Activated CD4-positive, alpha-beta T cell treated with anti-CD3 and anti-CD28 coated beads, Interleukin-2, amount 50 U/mL, for 1 hour (primary cell): ENCODE measurements at regions not wholly inside any gene's neighbourhood (a gene's known extent, or its start where the extent isn't known, plus 50 kb on each side); places are given as distances from the start of the nearest gene placed in this dataset.
"Not testable (repeated sequence)": the region's sequence is repeated elsewhere in the genome, so short reads cannot be mapped to it uniquely, and the experiment has no call there.

Source experiments
- DNase-seq: peaks from one replicate; pipeline ENCODE4 v3.0.0-alpha.2; 2020

DNA sequence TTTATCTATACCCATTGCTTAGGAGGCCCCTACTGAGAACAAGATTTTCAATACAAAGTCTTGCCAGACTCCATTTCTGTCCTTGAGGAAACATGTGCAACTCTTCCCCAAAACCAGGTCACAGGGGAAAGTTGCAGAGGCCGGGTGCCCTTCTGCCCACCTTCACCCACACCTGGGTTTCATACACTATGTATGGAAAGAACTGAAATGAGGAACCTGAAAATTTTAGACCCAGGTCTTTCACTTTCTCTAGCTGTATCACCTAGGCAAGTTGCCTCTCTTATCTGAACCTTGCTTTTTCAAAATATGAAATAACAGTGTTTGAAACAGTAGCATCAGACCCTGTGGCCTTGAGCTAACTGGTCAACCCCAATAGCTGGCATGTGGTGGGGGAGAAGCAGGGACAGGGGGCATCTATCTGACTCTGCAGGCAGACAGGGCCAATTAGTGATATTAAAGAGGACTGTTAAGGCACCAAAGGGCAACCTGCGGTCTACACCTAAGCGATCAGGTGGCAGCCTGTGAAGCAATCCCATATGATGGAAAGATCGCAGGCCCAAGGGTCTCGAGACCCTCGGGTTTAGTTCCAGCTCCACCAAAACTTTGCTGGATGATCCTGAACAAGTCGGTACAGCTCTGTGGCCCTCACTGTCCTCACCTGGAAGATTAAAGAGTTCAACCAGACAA, 346.5 kb downstream of the BCL11B start:
- no peak for DNase-seq

DNA sequence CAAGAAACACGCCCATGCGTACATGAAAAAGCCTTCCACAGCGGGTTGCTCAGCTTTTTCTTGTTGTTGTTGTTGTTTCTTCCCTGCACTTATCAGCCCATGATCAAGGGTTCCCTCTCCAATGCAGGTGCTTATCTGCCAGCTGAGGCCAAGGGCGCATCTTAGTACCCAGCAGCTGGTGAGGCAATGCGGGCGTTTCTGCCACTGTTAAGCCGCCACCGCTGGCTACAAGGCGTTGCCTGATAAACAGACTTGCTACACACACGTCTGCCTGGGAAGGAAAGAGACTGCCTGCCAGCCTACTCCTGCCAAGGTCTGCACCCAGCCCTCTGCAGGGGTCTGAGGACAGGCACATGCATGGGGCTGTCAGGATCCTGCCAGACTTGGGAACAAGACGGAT, 345.9 kb downstream of the BCL11B start:
- peak; percentile 51 for DNase-seq

- DNase-seq: no peak
Observed at GRCh38 chr14:98926801-98927200, 345.2 kb downstream of the BCL11B start.

GRCh38 chr14:98927986-98928385, 344.0 kb downstream of the BCL11B start:
- DNase-seq: no peak

- DNase-seq: no peak
Observed at GRCh38 chr14:98928418-98928817, 343.6 kb downstream of the BCL11B start.

DNA sequence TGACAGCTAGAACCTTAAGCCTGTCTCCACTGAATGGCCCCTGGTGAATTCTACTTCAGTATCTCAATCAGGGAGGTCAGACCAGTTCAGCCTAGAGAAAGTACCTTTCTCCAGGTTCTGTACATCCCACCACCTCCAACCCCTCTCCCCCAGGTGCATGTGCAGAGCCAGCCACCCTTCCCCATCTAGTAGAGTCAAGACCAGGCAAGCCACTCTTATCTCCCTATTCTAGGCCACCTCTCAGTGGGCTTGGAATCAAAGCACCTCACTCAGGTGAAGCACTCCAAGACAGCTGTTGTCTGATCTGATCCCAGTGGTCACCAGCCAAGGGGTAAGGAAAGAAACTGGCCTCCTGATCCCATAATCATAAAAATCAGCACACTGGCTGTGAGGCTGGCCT, 340.9 kb downstream of the BCL11B start:
- DNase-seq: no peak

DNA sequence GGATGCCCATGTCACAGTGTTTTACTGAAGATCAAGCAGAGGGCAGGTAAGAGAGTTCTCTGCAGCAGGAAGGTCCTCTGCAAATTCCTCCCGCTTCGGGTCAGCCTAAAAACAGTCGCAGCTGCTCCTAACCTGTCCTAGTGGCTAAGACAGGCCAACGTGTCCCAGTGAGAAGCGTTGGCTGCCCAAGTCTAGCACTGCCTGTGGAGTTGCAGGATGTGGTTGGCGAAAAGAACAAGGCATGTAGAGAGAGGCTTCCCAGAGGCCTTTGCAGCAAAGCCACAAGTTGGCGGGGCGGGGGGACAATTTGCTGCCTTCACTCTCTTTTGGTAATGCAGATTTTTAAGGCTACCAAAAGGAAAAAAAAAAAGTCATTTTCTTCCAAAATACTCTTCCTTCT, 340.1 kb downstream of the BCL11B start:
- DNase-seq: peak; percentile 62

DNA sequence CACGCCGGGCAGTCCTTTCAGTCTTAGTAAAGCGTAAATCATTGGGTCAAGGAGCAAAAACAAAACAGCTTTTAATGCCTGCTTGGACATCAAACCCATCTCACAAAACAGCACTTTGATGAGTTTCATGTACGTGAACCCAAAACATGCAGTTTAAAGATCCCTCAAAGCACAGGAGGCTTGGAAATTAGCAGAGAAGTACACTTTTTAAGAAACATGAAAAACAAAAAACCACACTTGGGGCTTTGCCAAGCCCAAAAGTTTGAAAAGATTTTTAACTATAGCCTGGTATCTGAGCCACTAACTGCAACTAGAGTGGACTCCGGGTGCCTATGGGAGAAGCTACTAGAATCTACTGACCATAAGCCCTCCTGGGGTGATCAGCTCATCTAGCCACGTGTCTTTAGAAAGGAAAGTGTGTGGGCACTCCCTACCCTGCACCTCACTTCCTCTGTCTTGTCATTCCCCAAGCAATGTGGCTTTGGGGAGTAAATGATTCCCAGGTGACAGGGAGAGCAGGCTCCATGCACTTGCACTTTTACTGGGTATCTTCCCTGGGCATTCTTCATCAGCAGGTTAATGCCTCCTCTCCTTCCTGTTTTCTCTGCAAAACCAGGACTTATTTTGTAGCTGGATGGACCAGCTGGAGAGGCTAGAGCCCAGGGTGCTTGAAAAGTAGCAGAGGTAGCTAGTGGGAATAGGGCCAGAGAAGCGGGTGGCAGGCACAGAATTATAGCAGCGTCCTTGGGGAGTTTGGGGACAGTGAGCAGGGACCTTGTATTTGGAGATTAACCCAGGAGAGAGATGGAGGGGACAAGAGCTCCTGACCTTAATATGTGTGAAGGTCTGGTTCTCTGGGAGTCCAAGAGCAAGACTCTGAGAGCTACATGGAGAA, 339.3 kb downstream of the BCL11B start:
- DNase-seq: no peak

- DNase-seq: not testable (repeated sequence)
Observed at GRCh38 chr14:98934569-98934968, 337.4 kb downstream of the BCL11B start.

DNA sequence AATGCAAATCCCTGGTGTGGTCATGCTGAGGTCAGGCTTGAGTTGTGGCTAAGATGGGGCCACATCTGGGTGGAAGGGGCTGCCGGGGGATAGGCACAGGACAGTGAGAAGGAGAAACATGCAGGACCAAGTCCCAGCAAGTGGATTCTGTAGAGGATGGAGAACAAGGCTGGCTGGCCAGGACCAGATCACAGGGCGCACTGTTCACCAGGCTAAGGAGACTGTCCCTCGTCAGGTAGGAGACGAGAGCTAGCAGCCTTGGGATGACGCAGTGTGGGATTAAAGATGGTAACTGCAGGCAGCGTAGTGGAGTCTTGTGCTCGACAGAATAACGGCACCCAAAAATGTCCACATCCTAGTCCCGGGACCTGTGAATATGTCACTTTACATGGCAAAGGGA, 336.1 kb downstream of the BCL11B start:
- DNase-seq: no peak

- no peak for DNase-seq
Observed at GRCh38 chr14:98937021-98937420, 335.0 kb downstream of the BCL11B start.

DNA sequence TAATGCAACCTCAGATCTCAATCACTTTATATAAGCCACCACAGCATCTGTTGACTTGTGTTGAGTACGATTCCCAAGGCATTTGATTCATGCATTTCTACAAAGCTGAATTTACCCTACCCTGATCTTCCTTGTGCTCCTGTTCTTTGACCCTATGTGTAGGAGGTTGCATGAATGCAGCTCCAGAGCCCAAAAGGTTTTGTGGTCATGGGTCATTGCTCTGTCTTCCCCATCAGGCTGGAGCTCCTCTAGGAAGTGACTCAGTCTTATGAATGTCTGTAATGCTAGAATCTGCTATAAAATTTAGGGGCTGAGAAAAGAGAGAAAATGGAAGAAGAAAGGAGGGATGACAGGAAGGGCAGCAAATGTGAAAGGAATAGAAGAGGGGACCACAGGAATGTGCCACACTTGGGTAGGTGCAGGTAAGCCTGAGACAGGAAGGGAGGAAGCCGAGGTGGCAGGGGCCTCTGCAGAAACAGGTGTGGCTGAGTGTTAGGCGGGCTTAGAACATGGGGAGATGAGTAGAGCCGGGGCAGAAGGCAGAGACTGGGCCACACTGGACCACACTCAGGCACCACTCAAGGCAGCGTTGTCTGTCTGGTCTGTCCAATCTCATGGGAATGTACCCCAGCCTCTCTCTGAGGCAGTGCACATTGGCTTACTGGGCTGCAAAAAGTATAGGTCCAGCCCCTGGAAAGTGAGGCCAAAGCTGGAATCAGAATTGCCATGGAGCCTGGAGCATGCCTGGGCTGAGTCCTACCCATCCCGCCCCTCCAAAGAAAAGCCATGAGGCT, 334.1 kb downstream of the BCL11B start:
- no peak for DNase-seq

DNA sequence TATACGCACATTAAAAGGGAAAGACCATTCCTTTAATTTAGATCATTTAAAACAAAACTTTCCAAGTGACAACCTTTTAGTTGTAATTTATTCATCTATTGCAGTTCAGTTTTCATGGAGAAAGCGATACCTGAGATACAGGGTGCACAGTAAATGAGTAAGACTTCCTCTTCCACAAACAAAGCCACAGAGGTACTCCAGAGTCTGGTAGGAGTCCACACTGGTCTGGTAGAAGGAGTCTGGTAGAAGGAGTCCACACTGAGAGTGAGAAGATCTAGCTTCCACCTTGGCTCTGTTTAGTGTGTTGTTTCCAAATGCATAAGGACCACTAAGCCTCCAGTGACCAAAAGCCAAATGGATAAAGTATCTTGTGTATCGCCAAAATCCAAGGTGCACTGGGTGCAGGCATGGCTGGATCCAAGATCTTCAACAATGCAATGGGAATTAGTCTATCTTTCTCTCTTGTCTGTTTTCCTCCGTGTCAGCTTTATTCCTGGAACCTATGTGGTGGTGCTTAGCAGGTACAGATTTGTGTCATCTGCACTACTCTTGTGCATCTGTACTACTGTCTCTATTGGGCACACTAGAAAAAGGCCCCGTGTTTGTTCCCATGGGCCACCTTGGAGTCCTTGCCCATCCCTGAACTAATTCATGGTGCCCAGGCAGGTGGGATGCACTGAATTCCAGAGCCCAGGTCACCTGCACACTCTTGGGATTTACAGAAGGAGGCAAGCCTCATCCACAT, 331.1 kb downstream of the BCL11B start:
- no peak for DNase-seq

DNA sequence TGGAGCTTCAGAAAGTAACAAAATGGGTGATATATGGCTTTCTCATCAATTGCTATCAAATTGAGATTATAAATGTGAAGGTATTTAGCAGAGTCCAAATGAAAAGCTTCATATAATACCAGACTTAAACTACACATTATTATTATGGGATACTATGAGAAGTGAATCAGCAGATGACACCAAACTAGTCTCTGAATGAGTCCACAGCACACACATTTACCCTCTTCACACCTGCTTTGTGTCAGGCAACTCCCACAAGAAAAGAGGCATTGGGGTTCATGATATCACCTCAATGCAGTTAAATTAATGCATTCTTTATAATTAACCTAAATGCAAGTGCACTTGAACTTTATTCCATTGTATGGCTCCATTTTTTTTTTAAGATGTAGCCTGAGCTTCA, 330.5 kb downstream of the BCL11B start:
- no peak for DNase-seq

GRCh38 chr14:98943907-98944306, 328.1 kb downstream of the BCL11B start:
- no peak for DNase-seq

DNA sequence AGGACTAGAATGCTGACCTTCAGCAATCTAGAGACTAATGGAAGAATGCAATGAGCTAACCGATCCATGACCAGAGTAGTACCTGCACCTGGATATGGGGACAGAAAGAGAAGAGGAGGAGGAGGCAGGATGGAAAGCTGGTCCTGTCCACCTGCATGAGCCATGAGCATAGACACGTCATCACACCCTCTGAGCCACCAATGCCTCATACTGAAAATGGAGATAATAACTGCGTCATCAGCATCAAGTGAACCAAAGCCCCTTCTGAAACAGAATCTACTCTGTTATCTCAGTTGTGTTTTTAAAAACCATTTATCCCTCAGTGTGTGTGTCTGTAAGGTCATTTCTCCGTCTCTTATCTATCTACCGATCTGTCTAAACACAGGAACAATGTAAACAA, 327.0 kb downstream of the BCL11B start:
- DNase-seq: no peak

DNA sequence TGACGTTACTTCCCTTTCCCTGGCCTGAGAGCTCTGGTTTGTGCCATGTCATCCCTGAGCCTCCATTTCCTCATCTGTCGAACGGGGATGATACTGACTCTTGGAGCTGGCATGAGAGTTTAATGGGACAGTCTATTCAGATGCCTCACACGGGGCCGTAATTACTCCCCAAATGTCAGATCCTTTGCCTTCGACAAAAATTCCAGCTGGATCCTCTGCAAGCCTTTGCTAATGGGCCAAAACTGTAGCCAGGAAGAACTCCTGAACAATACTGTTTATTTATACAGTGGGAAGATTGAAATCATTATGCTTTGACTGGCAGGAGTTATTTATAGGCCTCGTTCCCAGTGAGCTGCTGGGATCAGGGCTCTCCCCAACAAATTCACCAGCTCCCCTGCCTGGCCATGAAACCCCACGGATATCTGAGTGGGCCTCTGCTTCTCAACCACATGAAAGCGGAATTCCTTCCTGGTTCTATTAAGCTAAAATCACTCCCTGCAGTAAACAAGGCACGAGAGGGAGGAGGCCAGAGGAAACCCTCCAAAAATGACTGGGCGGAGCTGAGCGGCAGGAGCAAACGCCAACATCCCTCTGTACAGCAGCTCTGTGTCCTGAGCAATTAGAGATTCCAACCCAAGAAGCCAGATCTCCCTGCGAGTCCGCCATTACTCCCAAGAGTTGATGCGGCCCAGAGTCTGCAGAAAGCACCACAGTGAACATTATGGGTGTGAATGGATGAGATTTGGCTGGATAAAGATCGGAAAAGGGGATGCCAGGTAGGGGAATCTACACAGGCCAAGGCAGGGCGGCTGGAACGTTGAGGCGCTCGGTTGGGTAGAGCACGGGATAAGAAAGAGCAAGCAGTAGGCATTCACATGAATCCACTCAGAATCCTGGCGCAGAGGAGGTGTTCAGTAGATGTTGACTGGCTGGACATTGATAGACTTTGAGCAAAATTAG, 326.1 kb downstream of the BCL11B start:
- DNase-seq: no peak

DNA sequence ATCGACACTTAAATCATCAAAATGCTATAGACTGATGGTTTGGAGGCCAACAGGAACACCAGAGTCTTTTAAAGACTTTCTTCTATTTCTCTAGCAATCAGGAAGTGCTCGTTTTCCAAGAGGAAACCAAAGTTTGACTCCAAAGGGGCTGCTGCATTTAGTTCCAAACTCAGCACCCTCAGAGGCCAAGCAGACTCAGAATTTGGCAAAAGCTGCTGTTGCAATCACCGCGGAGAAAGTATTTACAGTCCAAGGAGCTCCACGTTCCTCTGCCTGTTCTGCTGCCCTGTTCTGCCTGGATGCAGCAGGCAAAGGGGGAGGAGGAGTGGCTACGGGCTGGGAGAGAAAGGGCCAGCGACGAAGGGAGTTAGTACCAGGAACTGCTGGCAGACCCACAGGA, 325.1 kb downstream of the BCL11B start:
- DNase-seq: no peak

DNA sequence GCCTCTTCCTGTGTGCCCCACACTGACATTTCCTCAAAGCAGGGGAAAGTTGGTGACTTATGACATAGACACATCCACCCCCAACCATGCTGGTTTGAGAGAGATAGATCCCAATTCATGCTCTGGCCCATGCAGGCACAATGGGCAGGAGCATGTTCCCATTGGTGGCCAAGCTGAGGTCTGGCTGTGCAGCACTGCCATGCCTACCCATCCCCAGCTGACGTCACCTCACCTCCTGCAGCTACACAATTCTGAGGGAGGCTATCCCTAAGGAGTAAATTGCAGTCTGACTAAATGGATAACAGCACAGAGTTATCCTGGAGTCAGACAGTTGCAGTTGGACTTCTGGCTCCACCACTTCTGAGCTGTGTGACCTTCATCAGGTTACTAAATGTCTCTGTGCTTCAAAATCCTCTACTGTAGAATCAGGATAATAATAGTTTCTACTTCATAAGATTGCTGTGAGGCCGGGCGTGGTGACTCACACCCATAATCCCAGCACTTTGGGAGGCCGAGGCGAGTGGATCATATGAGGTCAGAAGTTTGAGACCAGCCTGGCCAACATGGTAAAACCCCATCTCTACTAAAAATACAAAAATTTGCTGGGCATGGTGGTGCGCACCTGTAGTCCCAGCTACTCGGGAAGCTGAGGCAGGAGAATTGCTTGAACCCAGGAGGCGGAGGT, 323.9 kb downstream of the BCL11B start:
- no peak for DNase-seq

GRCh38 chr14:98949051-98949450, 322.9 kb downstream of the BCL11B start:
- DNase-seq: no peak
